CD4-positive, alpha-beta memory T cell (primary cell): ENCODE measurements at regions not wholly inside any gene's neighbourhood (a gene's known extent, or its start where the extent isn't known, plus 50 kb on each side); places are given as distances from the start of the nearest gene placed in this dataset.

Source experiments
- CTCF ChIA-PET: fragments of 350-600 bp; sonication (Branson Sonifier 250); formaldehyde crosslinking; loops from one replicate; lab custom pipeline; 2021; ENCODE audit warnings: inconsistent platforms; ENCODE audit not compliant: partially characterized antibody; lab: Charles Lee
- POLR2A ChIA-PET: fragments of 350-600 bp; sonication (Branson Sonifier 250); formaldehyde crosslinking; loops from one replicate; lab custom pipeline; 2021; ENCODE audit not compliant: partially characterized antibody; lab: Charles Lee
- DNase-seq, 5 donors: peaks; one replicate each; pipeline versions ENCODE4 v3.0.0 to v3.0.0-alpha.2; 2020 to 2022; ENCODE audit warnings: mixed read lengths in 1 of 5
- H3K27ac ChIP-seq: one replicate; pipeline ENCODE4 v1.7.0; 2013; ENCODE audit warnings: low read depth, low read length
- H3K27me3 ChIP-seq: 2 replicates; pipeline ENCODE4 v1.7.0; 2013; ENCODE audit warnings: mild to moderate bottlenecking, low read length, moderate library complexity; ENCODE audit not compliant: insufficient read depth
- H3K36me3 ChIP-seq: 2 replicates; pipeline ENCODE4 v1.7.0; 2013; ENCODE audit warnings: mild to moderate bottlenecking, low read length, moderate library complexity; ENCODE audit not compliant: insufficient read depth
- H3K4me1 ChIP-seq: 2 replicates; pipeline ENCODE4 v1.7.0; 2013; ENCODE audit warnings: mild to moderate bottlenecking, low read length, moderate library complexity; ENCODE audit not compliant: insufficient read depth
- H3K4me3 ChIP-seq, 2 donors: one replicate each; pipeline ENCODE4 v1.7.0; 2013; ENCODE audit warnings: low read length in 2 of 2, mild to moderate bottlenecking in 1 of 2
- H3K9me3 ChIP-seq, 2 donors: one replicate each; pipeline ENCODE4 v1.7.0; 2013; ENCODE audit warnings: low read length in 2 of 2, control low read depth in 1 of 2; ENCODE audit not compliant: control insufficient read depth in 1 of 2
- H3K27ac Mint-ChIP-seq, 7 donors: one replicate each; pipeline ENCODE4 v1.8.0; 2020 to 2021; ENCODE audit warnings: mixed read lengths in 7 of 7, mild to moderate bottlenecking in 6 of 7, inconsistent platforms in 3 of 7, moderate library complexity in 3 of 7
- H3K27me3 Mint-ChIP-seq, 2 donors: one replicate each; pipeline ENCODE4 v1.8.0; 2020 to 2021; ENCODE audit warnings: mixed read lengths in 2 of 2
- H3K36me3 Mint-ChIP-seq, 2 donors: one replicate each; pipeline ENCODE4 v1.8.0; 2020 to 2021; ENCODE audit warnings: mixed read lengths in 2 of 2, inconsistent platforms in 1 of 2, mild to moderate bottlenecking in 1 of 2
- H3K4me1 Mint-ChIP-seq, 4 donors: one replicate each; pipeline ENCODE4 v1.8.0; 2020 to 2021; ENCODE audit warnings: mixed read lengths in 4 of 4, mild to moderate bottlenecking in 1 of 4
- H3K4me3 Mint-ChIP-seq, 8 donors: one replicate each; pipeline ENCODE4 v1.8.0; 2020 to 2021; ENCODE audit warnings: mixed read lengths in 8 of 8, mild to moderate bottlenecking in 7 of 8, moderate library complexity in 6 of 8, inconsistent platforms in 3 of 8
- H3K9me3 Mint-ChIP-seq, 8 donors: one replicate each; pipeline ENCODE4 v1.8.0; 2020 to 2021; ENCODE audit warnings: mixed read lengths in 8 of 8, mild to moderate bottlenecking in 5 of 8, inconsistent platforms in 3 of 8, moderate library complexity in 1 of 8
- intact Hi-C: fragments of 100-400 bp; cut with micrococcal nuclease; formaldehyde crosslinking; loops from one replicate; pipeline ENCODE4 v1.15.1; 2023

GRCh38 chr5:144026286-144026685 is 144.2 kb downstream of the YIPF5 start:
- no peaks in the 10 kb centered on the region for H3K27me3 ChIP-seq
- Mint-ChIP-seq H3K9me3 (peaks cover 0 to 16% (median 10%) of the 10 kb centered on the region in 8 donors), H3K27ac (no peak overlapping the region), H3K4me3 (no peak overlapping the region), H3K4me1 (no peaks in the 10 kb centered on the region), H3K27me3 (peaks cover 0 to 4% of the 10 kb centered on the region in 2 donors), H3K36me3 (no peaks in the 10 kb centered on the region)
- ChIA-PET CTCF (no interaction called here), POLR2A (no interaction called here)
- no peak for DNase-seq
- H3K27ac ChIP-seq, result no peak overlapping the region
- H3K4me1 ChIP-seq, result no peaks in the 10 kb centered on the region
- no peaks in the 10 kb centered on the region for H3K36me3 ChIP-seq
- no peak overlapping the region for H3K4me3 ChIP-seq
- intact Hi-C loops, result no loop called here
- H3K9me3 ChIP-seq, result no peaks in the 10 kb centered on the region

GRCh38 chr5:144028058-144028457 is 142.4 kb downstream of the YIPF5 start:
- H3K4me1 ChIP-seq, result no peaks in the 10 kb centered on the region
- H3K36me3 ChIP-seq, result no peaks in the 10 kb centered on the region
- Mint-ChIP-seq H3K4me3 (no peak overlapping the region), H3K4me1 (no peaks in the 10 kb centered on the region), H3K36me3 (no peaks in the 10 kb centered on the region), H3K27ac (no peak overlapping the region), H3K9me3 (no peaks in the 10 kb centered on the region), H3K27me3 (peaks cover 0 to 7% of the 10 kb centered on the region in 2 donors)
- intact Hi-C loops, result no loop called here
- ChIA-PET CTCF (no interaction called here), POLR2A (no interaction called here)
- H3K27me3 ChIP-seq, result no peaks in the 10 kb centered on the region
- DNase-seq, result no peak
- no peaks in the 10 kb centered on the region for H3K9me3 ChIP-seq
- no peak overlapping the region for H3K27ac ChIP-seq
- no peak overlapping the region for H3K4me3 ChIP-seq

- POLR2A ChIA-PET, result no interaction called here
- CTCF ChIA-PET, result no interaction called here
Observed at GRCh38 chr5:144028636-144029035, 141.8 kb downstream of the YIPF5 start.

GRCh38 chr5:144030904-144031303 is 139.6 kb downstream of the YIPF5 start:
- POLR2A ChIA-PET, result no interaction called here
- Histone ChIP-seq H3K4me3 (no peak overlapping the region), H3K4me1 (no peaks in the 10 kb centered on the region), H3K27me3 (no peaks in the 10 kb centered on the region), H3K36me3 (no peaks in the 10 kb centered on the region), H3K9me3 (no peaks in the 10 kb centered on the region), H3K27ac (no peak overlapping the region)
- Mint-ChIP-seq H3K4me1 (no peaks in the 10 kb centered on the region), H3K27ac (no peak overlapping the region), H3K9me3 (peaks cover 0 to 1% (median 0%) of the 10 kb centered on the region in 8 donors), H3K27me3 (peaks cover 8 to 12% of the 10 kb centered on the region in 2 donors), H3K36me3 (no peaks in the 10 kb centered on the region), H3K4me3 (no peak overlapping the region)
- CTCF ChIA-PET, result no interaction called here
- intact Hi-C loops, result no loop called here
- no peak for DNase-seq

More at GRCh38 chr5:144028636-144029035, 141.8 kb downstream of the YIPF5 start:
- no peaks in the 10 kb centered on the region for H3K4me1 Mint-ChIP-seq
- Histone ChIP-seq H3K4me1 (no peaks in the 10 kb centered on the region), H3K9me3 (no peaks in the 10 kb centered on the region), H3K27me3 (no peaks in the 10 kb centered on the region), H3K27ac (no peak overlapping the region), H3K4me3 (no peak overlapping the region), H3K36me3 (no peaks in the 10 kb centered on the region)
- no peaks in the 10 kb centered on the region for H3K36me3 Mint-ChIP-seq
- no peak overlapping the region for H3K4me3 Mint-ChIP-seq
- intact Hi-C loops, result no loop called here
- peaks cover 0 to 9% of the 10 kb centered on the region in 2 donors for H3K27me3 Mint-ChIP-seq
- H3K9me3 Mint-ChIP-seq, result no peaks in the 10 kb centered on the region
- no peak overlapping the region for H3K27ac Mint-ChIP-seq
- DNase-seq, result no peak

GRCh38 chr5:144032375-144032774 is 138.1 kb downstream of the YIPF5 start:
- POLR2A ChIA-PET, result no interaction called here

GRCh38 chr5:144033486-144033885 is 137.0 kb downstream of the YIPF5 start:
- Histone ChIP-seq H3K36me3 (no peaks in the 10 kb centered on the region), H3K4me1 (no peaks in the 10 kb centered on the region), H3K27me3 (no peaks in the 10 kb centered on the region), H3K4me3 (no peak overlapping the region), H3K27ac (no peak overlapping the region), H3K9me3 (no peaks in the 10 kb centered on the region)
- Mint-ChIP-seq H3K36me3 (no peaks in the 10 kb centered on the region), H3K9me3 (peaks cover 0 to 1% (median 0%) of the 10 kb centered on the region in 8 donors), H3K4me1 (no peaks in the 10 kb centered on the region), H3K27ac (no peak overlapping the region), H3K27me3 (peaks cover 8 to 14% of the 10 kb centered on the region in 2 donors), H3K4me3 (no peak overlapping the region)
- POLR2A ChIA-PET, result no interaction called here
- no peak for DNase-seq
- intact Hi-C loops, result no loop called here
- CTCF ChIA-PET, result interaction anchor here (1.1 kb wide), 2 partner anchors 22 to 171 kb away, joined by 3 read pairs; no protein-coding TSS in a partner anchor

More at GRCh38 chr5:144032375-144032774, 138.1 kb downstream of the YIPF5 start:
- peaks cover 0 to 1% (median 0%) of the 10 kb centered on the region in 8 donors for H3K9me3 Mint-ChIP-seq
- no peak overlapping the region for H3K27ac Mint-ChIP-seq
- Histone ChIP-seq H3K4me1 (no peaks in the 10 kb centered on the region), H3K27me3 (no peaks in the 10 kb centered on the region), H3K36me3 (no peaks in the 10 kb centered on the region), H3K9me3 (no peaks in the 10 kb centered on the region), H3K27ac (no peak overlapping the region), H3K4me3 (no peak overlapping the region)
- H3K27me3 Mint-ChIP-seq, result peaks cover 8 to 16% of the 10 kb centered on the region in 2 donors
- no peaks in the 10 kb centered on the region for H3K4me1 Mint-ChIP-seq
- H3K4me3 Mint-ChIP-seq, result no peak overlapping the region
- H3K36me3 Mint-ChIP-seq, result no peaks in the 10 kb centered on the region
- intact Hi-C loops, result no loop called here
- CTCF ChIA-PET, result no interaction called here
- DNase-seq, result no peak

DNA sequence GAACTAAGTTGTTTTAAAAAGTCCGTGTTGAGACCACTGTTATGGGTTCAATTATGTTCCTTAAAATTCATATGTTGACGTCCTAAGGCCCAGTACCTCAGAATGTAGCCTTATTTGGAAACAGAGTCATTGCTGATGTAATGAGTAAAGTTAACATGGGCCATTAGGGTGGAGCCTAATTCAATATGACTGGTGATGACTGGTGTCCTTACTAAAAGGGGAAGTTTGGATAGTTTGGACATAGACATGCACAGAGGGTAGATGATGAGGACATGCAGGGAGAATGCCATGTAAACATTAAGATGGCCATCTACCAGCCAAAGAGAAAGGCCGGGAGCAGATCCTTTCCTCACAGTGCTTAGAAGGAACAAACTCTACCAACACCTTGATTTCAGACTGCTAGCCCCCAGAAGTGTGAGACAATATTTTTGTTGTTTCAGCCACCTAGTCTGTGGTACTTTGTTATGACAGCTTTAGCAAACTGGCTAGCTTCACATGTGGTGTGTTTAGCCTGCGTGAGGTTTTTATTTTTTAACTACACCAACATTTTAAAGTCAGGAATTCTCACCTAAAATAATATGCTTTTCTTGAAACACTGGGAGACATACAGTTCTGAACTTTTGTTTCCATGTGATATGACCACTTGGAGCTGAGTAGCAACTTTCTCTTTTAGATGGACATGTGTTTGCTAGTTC is 135.3 kb downstream of the YIPF5 start:
- Histone ChIP-seq H3K36me3 (no peaks in the 10 kb centered on the region), H3K27me3 (no peaks in the 10 kb centered on the region), H3K4me1 (no peaks in the 10 kb centered on the region), H3K4me3 (no peak overlapping the region), H3K9me3 (no peaks in the 10 kb centered on the region), H3K27ac (no peak overlapping the region)
- peaks cover 8 to 14% of the 10 kb centered on the region in 2 donors for H3K27me3 Mint-ChIP-seq
- CTCF ChIA-PET, result no interaction called here
- POLR2A ChIA-PET, result no interaction called here
- DNase-seq, result no peak
- no peaks in the 10 kb centered on the region for H3K36me3 Mint-ChIP-seq
- intact Hi-C loops, result no loop called here
- H3K4me1 Mint-ChIP-seq, result no peaks in the 10 kb centered on the region
- no peak overlapping the region for H3K27ac Mint-ChIP-seq
- no peak overlapping the region for H3K4me3 Mint-ChIP-seq
- peaks cover 0 to 1% (median 0%) of the 10 kb centered on the region in 8 donors for H3K9me3 Mint-ChIP-seq
